ENCODE measurements at regions not wholly inside any gene's neighbourhood (a gene's known extent, or its start where the extent isn't known, plus 50 kb on each side); places are given as distances from the start of the nearest gene placed in this dataset.
A peak's percentile ranks its signal among the peaks of the same experiment; 100 is the strongest.

- in situ Hi-C loops (cut with HindIII; ENCODE audit: low sequenced_read_pairs), result no loop called here
- no peak for DNase-seq (ENCODE audit: low spot score)
Observed at GRCh38 chr13:103192511-103193135, 126.4 kb upstream of the SLC10A2 start.

- in situ Hi-C loops (cut with HindIII; ENCODE audit: low sequenced_read_pairs), result no loop called here
- DNase-seq (ENCODE audit: low spot score), result no peak
Observed at GRCh38 chr13:103190841-103191240, 124.6 kb upstream of the SLC10A2 start.

- in situ Hi-C loops (cut with HindIII; ENCODE audit: low sequenced_read_pairs), result no loop called here
- DNase-seq (ENCODE audit: low spot score), result peak; percentile 71
Observed at GRCh38 chr13:103188713-103189326, 122.6 kb upstream of the SLC10A2 start.

GRCh38 chr13:103187721-103188156, 121.5 kb upstream of the SLC10A2 start:
- in situ Hi-C loops (cut with HindIII; ENCODE audit: low sequenced_read_pairs), result no loop called here
- DNase-seq (ENCODE audit: low spot score), result peak; percentile 33

- in situ Hi-C loops (cut with HindIII; ENCODE audit: low sequenced_read_pairs), result no loop called here
- DNase-seq (ENCODE audit: low spot score), result no peak
Observed at GRCh38 chr13:103184413-103184812, 118.2 kb upstream of the SLC10A2 start.

- DNase-seq (ENCODE audit: low spot score), result peak; percentile 96
- in situ Hi-C loops (cut with HindIII; ENCODE audit: low sequenced_read_pairs), result no loop called here
Observed at GRCh38 chr13:103178986-103179943, 113.0 kb upstream of the SLC10A2 start.

GRCh38 chr13:103174966-103175365, 108.7 kb upstream of the SLC10A2 start:
- in situ Hi-C loops (cut with HindIII; ENCODE audit: low sequenced_read_pairs), result no loop called here
- no peak for DNase-seq (ENCODE audit: low spot score)

- in situ Hi-C loops (cut with HindIII; ENCODE audit: low sequenced_read_pairs), result no loop called here
- no peak for DNase-seq (ENCODE audit: low spot score)
Observed at GRCh38 chr13:103168901-103169508, 102.8 kb upstream of the SLC10A2 start.

GRCh38 chr13:103164251-103164650, 98.0 kb upstream of the SLC10A2 start:
- no peak for DNase-seq (ENCODE audit: low spot score)
- in situ Hi-C loops (cut with HindIII; ENCODE audit: low sequenced_read_pairs), result no loop called here

- no peak for DNase-seq (ENCODE audit: low spot score)
- in situ Hi-C loops (cut with HindIII; ENCODE audit: low sequenced_read_pairs), result no loop called here
Observed at GRCh38 chr13:103161476-103161875, 95.3 kb upstream of the SLC10A2 start.

GRCh38 chr13:103157434-103158145, 91.4 kb upstream of the SLC10A2 start:
- in situ Hi-C loops (cut with HindIII; ENCODE audit: low sequenced_read_pairs), result no loop called here
- DNase-seq (ENCODE audit: low spot score), result peak; percentile 92

- DNase-seq (ENCODE audit: low spot score), result peak; percentile 70
- in situ Hi-C loops (cut with HindIII; ENCODE audit: low sequenced_read_pairs), result no loop called here
Observed at GRCh38 chr13:103157016-103157415, 90.8 kb upstream of the SLC10A2 start.

- DNase-seq (ENCODE audit: low spot score), result peak; percentile 99
- in situ Hi-C loops (cut with HindIII; ENCODE audit: low sequenced_read_pairs), result no loop called here
Observed at GRCh38 chr13:103156346-103156998, 90.3 kb upstream of the SLC10A2 start.

- no peak for DNase-seq (ENCODE audit: low spot score)
- in situ Hi-C loops (cut with HindIII; ENCODE audit: low sequenced_read_pairs), result no loop called here
Observed at GRCh38 chr13:103153466-103153865, 87.2 kb upstream of the SLC10A2 start.

- in situ Hi-C loops (cut with HindIII; ENCODE audit: low sequenced_read_pairs), result no loop called here
- no peak for DNase-seq (ENCODE audit: low spot score)
Observed at GRCh38 chr13:103147961-103148360, 81.7 kb upstream of the SLC10A2 start.

- in situ Hi-C loops (cut with HindIII; ENCODE audit: low sequenced_read_pairs), result no loop called here
- no peak for DNase-seq (ENCODE audit: low spot score)
Observed at GRCh38 chr13:103145442-103145841, 79.2 kb upstream of the SLC10A2 start.

- no peak for DNase-seq (ENCODE audit: low spot score)
- in situ Hi-C loops (cut with HindIII; ENCODE audit: low sequenced_read_pairs), result no loop called here
Observed at GRCh38 chr13:103143432-103143831, 77.2 kb upstream of the SLC10A2 start.

- in situ Hi-C loops (cut with HindIII; ENCODE audit: low sequenced_read_pairs), result no loop called here
- no peak for DNase-seq (ENCODE audit: low spot score)
Observed at GRCh38 chr13:103142151-103142550, 75.9 kb upstream of the SLC10A2 start.
